NCI-H510A (cell line): ENCODE measurements at regions not wholly inside any gene's neighbourhood (a gene's known extent, or its start where the extent isn't known, plus 50 kb on each side); places are given as distances from the start of the nearest gene placed in this dataset.

Source experiments
- DNase-seq: peaks from one replicate; lab custom pipeline; 2025; lab: John Stamatoyannopoulos, UW

DNA sequence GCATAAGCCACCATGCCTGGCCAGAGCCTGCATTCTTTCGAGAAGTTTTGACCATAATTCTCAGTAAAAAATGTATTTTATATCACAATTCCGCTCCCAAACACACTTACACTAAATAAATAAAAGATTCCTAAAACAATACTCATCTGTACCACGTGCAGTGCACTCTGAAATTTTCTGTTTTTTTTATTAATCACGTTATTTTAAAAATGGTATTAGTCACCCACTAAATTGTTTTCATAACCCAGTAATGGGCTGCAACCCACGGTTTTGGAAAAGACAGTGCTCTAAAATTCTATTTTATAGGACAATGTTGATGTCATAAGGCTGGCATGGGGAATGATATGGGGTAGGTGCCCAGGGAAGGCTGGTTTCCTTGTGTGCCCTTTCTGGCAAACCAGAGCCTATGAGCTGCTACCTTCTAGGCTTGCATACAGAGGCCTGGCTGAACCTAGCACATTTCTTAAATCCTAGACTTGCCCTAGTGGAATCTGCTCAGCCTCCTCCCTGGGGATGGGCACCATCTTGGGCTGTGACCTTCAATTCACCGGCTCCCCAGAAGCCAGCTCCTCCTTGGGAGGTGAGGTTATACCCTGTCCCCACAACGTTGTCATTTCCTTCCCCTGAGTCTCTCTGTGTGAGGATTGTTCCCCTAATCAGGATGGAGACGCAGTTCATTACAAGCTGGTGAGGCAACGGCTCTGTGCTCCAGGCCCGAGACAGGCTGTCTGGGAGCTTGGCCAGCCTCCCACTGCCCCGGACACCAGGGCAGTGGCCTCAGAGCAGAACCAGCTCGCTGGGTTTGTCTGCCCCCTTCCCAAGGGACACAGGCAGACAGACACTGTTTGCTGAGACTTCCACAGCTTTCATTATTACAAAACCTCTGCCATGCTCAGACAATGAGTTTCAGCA lies 116.5 kb upstream of the NAV2 start:
- DNase-seq = no peak

DNA sequence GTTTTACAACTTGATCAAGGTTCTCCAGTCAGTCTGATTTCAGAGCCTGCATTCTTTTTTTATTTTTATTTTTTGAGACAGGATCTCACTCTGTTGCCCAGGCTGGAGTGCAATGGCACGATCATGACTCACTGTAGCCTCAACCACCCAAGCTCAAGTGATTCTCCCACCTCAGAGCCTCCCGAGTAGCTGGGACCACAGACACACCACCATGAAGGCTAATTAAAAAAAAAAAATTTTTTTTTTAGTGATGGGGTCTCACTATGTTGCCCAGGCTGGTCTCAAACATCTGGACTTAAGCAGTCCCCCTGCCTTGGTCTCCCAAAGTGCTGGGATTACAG lies 117.2 kb upstream of the NAV2 start:
- no peak for DNase-seq

DNA sequence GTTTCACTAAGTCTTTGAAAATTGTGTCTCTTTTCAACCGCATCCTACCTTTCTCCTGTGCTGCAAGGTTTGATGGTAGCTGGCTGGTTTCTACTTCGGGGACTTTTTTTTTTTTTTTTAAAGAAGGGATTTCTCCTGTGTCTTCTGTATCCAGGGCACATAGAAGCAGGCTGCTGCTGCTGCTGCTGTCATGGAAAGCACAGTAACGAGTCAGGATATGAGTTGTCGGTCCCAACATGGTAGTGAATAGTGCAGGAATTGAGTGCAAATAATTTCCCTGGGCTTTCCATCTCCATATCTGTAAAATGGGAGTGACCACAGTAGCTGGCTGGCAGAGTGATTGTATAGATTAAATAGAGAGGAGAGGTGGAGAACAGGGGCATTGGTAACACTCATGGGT lies 118.3 kb upstream of the NAV2 start:
- DNase-seq = no peak

DNA sequence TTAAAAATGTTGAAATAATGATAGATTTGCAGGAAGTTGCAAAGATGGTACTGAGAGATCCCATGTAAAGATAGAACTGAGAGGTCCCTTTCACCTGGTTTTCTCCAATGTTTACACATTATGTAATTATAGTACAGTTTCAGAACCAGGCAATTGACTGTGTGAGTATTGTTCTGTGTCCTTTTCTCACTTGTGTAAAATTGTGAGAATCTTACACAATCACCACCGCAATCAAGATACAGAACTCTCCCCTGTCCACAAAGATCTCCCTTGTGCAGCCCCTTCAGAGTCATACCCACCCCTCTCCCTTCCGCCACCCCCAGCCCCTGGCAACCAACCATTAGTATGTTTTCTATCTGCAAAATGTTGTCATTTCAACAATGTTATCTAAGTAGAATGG lies 119.8 kb upstream of the NAV2 start:
- no peak for DNase-seq

DNA sequence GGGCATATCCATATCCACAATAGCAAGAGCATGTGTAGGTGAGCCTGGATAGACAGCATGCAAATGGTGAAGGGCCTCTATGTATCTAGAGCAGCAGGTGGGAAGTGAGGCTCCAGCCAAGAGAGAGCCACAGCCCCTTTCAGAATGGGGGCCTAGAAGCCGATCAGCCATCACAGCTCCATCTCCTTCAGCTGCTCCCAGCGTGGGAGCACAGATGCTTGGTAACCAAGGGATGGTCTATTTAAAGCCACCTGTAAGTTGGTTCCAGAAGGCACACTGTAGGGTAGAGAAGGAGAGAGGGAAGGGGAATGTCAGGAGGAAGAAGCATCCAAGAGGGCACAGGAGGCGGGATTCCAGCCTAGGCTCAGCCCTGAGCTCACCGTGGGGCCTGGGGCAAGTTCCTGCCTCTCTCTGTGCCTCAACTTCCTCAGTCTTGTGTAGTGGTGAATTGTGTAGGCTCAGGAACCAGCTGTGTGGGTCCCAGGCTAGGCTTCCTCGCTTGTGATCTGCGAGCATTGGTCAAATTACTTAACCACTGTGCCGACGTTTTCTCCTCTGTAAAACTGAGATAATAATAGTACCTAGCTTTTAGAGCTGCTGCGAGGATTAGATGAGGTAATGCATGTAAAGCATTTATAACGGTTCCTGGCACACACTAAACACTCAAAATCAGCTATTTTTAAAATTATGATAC lies 122.9 kb upstream of the NAV2 start:
- DNase-seq = no peak

DNA sequence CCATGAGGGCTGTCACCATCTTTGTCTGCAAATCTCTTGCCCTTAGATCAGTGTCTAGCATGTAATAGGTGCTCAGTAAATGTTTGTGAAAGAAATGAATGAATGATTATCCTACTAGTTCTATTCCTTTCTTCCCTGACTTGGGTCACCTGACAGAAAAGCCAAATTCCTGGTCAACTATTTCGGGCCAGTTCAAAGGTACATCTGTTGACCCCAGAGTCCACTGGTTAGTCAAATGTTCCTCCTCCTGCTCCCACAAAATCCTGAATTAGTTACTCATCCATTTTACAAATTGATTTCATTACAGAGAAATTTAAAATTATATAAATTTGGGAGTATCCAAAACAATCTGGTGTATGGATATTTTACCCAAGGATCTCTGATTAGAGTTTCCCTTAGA lies 124.7 kb upstream of the NAV2 start:
- DNase-seq = no peak

DNA sequence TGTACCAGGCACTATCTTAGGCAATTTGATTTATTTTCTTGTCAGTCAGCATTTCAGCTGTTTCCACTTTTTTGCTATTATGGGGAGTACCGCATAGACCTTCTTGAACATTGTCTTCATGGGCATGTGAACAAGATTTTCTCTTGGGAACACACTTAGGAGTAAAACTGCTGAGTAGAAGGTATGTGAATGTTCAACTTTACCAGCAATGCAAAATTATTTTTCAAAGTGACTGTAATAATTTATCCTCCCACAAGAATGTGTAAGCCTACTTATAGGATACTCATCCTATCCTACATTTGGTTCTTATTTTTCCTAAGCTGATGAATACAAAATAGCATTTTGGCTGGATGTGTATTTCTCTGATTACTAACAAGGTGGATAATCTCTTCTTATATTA lies 132.0 kb upstream of the NAV2 start:
- DNase-seq = no peak

DNA sequence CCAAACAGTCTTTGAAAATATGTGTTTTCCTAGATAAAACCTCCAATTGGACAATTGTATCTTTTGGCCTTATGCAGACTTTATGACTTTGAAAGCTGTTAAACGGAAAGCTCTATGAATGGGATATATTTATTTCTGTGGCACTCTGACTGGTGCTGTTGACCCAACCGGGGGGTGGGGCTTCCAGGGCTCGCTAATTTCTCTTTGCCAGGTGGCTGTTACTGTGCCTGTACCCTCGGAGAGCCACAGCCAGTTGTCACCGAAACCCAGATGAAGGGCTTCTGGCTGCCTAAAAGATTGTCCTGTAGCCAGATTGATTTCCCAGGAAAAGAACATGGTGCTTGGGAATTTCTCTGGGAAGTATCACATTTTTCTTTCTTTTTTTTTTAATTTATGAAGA lies 132.7 kb upstream of the NAV2 start:
- no peak for DNase-seq

DNA sequence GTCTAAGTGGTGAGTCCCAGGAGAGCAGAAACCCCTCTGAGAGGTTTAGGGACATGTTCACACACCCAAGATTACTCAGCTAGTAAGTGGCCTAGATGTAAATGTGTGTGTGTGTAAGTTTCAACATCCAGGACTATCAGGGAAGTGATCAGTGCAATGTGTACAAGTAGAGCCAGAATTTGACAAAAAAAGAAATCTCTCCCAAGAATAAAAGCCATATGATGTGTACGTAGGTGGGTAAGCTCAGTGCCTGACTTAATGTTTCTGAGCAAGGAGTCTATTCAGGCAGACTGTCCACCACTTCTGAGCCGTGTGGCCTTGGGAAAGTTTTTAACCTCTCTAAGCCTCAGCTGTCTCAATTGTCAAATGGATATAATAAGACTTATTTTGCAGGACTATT lies 133.8 kb upstream of the NAV2 start:
- no peak for DNase-seq

DNA sequence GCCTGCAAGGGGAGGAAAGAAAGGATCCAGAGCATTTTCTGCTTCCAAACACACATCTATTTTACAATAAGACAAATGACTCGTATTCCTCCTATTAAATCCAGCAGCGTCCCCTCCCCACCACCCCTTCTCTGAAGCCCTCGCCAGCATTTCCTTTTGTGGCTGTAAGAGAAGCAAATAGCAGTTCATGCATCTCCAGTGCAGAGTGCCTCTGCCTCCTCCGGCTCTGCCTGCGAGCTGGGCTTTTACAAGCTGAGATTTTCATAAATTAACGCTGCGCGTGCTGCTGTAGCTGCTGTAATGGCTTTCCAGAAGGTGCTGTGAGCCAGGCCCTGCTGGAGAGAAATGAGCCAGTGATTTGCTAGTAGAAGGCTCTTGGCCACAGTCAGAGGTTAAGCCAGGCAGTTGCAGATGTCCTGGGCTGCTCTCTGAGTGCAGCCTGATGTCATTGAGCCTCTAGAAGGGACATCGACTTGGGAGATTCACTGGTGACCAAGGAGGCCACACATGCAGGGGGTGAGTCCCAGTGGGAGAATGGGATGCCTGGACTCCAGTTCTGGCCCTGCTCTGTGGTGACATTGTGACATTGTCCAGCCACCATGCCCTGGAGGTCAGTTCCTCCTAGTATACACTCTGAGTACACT lies 134.5 kb upstream of the NAV2 start:
- no peak for DNase-seq

DNA sequence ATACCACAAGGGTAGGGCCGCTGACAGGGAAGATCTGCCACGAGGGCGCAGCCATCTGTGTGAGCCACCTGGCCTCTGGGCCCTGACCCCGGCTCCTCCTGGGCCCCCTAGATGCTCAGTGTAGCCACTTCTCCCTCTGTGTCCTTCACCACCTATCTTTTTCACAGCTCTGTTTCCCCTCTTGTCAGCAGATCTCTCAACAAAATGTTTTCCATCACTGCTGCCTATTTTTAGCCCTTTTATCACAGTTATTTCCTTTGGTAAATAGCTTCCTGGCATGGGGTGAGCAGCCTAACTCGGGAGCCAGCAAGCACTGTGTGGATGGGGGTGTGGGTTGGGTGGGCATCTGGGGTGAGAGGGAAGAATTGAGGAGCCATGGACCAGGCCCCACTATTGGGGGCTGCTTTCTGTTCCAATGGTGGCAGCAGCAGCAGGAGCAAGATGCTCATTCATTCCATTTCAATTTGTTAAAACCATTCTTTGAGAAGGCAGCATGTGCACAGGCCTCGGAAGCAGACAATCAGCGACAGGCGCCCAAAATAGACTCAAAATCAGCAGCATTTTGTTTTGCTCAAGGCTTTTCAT lies 135.2 kb upstream of the NAV2 start:
- no peak for DNase-seq

DNA sequence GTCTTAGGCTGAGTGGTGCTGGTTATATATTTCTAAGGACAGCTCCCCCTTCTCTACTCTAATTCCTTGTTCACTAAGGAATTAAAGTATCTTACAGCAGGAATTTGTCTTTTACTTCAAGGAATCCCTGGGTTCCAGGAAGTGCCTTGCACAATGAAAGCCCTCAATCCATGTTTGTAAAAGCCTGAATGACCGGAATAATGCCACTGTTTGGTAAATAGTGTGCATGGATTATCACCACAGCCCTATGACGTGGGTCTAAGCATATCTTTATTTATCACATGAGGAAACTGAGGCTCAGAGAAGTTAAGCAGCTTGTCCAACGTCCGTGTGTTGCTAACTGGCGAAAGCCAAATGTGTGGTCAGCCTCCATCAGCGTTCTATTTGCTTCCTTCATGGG lies 135.7 kb upstream of the NAV2 start:
- no peak for DNase-seq

DNA sequence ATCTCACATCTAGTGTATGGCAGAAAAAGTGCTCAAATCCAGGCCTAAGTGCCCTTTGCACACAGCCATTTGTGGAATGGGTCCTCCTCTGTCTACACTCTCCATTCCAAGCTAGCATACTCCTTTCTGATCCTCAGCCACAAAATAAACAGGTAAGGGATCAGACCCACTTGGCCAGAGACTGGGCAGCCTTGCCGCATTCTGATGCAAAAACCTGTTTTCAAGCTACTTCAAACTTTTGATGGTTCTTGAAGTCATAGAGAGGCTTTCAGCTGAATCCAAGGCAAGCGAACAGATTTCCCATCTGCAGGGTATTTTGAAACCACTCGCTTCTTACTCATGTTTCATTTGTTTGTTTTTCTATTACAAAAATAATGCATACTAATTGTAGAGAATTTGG lies 136.6 kb upstream of the NAV2 start:
- no peak for DNase-seq

DNA sequence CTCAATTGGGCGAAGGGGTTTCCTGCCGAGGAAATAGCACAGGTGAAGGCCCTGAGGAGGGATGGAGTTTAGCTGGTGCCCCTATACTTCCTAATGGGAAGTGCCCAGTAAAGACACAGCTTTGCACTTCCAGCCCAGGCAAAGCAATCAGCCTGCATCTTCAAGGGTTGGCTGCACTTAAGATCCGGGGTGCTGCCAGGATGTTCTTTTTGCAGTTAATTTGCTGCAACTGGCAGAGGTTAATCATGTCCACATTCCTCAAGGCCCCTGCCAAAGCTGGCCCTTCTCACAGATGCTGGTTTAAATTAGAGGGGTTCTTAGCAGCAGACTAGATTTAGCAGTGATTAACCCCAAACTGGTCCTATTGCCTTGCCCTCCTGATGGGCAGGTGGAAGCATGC lies 137.7 kb upstream of the NAV2 start:
- no peak for DNase-seq

DNA sequence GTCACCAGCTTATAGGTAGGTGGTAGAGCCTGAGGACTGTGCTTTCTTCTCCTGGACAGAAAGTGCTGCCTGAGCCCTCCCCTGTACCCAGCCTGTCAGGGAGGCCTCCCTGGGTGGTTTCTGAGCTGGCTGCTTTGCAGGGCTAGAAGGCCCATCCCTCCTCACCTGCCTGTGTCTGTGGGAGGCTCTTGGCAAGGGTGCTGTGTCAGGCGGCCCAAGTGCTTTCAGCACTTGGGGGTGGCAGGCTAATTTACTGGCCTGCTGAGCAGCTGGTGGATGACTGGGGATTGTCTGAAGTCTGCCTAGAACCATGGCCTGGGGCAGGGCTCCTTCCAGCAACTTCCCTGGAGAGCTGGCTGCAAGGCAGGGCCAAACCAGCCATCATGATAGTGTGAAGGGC lies 139.0 kb upstream of the NAV2 start:
- DNase-seq = no peak

DNA sequence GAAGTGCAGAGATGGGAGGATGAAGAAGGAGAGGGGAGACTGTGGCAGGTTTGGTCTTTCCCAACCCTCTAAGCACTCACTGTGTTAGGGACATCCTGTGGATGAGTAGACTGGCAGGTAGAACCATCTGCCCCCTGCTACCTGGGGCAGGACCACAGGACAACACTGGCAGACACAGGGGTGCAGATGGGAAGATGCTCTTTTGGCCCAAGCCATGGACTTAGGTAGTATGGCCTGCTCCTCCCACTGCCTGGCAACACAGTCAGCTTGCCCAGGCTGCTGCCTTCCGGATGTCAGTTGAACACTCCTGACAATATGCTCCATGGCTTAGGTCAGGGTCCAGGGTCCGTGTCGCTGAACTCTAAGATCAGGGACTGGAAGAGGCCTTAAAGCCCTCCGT lies 140.7 kb upstream of the NAV2 start:
- no peak for DNase-seq

DNA sequence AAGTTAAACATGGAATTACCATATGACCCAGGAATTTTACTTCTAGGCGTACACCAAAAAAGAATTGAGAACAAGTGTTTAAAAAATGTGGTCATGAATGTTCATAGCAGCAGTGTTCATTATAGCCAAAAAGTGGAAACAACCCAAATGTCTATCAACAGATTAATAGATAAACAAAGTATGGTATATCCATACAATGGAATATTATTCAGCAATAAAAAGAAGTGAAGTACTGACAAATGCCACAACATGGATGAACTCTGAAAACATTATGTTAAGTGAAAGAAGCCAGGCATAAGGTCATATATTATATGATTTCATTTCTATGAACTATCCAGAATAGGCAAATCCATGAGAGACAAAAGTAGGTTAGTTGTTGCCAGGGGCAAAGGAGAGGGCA lies 141.7 kb upstream of the NAV2 start:
- DNase-seq = no peak

DNA sequence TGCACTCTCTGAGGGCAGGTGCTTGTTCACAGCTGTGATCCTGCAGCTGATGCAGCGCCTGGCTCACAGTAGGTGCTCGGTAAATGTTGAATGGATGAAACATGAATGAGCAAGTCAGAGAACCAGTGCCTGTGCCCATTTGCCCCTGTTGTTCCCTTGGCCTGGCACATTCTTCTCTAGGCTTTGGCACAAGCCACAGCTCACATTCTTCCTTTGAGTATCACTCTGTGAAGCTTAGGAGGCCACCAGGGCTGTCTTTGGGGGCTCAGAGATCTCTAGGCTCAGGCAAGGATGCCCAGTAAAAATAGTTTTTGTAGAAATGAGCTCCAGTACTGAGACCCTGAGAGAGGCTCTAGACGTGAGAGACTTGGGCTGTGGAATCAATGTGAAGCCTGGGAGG lies 144.6 kb upstream of the NAV2 start:
- no peak for DNase-seq

DNA sequence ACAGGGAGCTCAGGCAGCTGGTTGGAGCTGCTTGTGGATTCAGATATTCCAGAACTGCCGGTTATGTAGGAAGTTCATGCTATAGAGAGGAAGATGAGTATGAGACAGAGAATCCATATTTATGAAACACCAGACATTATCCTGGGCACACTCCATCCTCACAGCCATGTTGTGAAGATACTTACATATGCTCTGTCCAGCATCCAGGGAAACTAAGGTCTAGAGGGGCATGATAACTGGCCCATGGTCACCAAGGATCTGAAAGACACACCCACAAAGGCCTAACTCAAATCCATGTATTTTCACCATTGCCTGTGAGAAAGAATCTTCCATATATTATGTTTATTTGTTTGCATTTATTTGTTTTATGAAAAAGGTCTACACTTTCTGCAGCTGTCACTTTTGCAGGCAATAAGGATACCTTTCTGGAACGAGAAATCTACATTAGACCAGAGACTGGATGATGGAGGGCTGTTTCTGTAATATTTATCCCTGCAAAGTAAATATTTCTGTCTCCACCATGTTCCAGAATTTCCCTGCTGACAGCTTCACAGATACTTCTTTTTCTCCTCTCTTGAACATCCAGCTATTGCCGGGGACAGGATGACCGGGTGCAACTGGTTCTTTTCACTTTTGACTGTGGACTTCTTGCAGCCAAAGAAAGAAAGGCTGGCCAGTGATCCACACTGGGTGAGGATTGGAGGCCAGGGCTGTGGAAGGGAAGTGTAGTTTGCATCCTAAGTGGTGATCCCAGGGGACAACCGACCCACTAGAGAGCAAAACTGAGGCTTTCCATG lies 145.9 kb upstream of the NAV2 start:
- no peak for DNase-seq

DNA sequence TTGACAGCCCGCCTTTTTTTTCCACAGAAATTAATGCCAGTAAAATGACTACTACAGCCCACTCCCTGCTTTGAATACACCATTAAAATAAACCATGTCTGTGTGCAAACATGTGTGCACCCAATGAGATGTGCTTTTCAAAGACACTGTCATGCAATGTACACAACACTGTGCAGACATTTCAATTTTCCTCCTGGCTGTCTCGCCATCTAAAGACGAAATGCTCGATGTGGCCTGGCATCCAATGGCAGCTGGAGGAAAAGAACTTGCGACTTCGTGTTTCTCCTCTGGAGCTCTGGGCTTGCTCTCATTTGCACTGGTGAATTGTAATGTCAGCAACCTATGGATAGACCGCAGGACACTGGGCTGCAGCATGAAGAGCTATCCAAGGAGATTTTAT lies 147.0 kb upstream of the NAV2 start:
- DNase-seq = no peak

DNA sequence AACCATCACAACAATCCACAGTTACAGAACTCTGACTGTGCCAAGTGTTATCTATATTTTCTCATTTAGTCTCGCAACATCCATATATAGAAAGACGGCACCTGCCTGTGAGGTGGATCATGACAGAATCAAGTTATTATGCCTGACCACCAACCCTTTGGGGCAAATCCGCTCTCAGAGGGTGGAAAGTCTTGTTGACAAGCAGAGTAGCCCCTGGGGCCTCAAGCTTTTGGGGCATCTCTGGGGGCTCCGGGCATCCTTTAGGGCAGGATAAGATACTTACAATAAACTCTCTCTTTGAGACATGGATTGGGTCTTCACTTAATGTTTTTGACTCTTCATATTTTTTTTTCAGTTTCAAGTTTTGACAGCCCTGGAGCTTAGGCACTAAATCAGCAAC lies 150.5 kb upstream of the NAV2 start:
- no peak for DNase-seq

DNA sequence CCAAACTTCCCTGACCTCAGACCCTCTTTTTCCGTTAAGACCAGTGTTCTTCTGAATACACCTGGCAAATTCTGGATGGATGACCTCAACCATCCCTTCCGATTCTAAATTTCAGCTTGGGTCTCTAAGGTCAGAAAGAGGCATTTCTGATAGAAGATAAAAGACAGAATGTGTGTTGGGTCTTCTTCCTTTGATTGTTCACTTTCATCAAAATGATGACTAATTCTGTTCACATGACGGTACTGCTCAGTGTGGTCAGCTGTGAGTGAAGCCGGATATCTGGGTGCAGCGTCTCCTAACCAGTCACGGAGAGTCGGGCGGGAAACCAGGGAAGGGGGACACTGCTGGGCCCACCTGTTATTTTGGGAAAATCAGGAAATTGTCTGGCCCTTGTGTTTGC lies 151.6 kb upstream of the NAV2 start:
- DNase-seq = no peak
